ENCODE measurements at regions not wholly inside any gene's neighbourhood (a gene's known extent, or its start where the extent isn't known, plus 50 kb on each side); places are given as distances from the start of the nearest gene placed in this dataset.

DNA sequence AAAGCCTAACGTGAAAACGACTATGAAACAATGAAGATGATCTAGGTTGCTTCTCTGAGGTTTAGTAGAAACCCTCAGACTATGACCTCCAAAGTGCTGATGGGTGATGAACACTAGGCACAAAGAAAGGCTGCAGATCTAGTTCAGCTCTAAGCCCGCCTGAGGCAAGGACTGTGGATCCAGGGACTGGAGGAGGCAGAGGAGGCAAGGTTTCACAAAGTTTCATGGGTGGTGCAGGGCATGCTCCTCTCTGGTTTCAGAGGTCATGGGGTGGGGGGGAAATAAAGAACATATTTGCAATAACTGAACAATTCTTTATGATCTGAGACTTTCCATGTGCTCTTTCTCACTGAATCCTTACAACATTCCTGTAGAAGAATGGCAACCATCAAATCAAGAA, 679.2 kb downstream of the NTRK3 start:
- 78% methylated on average over 3 of the region's 3 CpGs for WGBS
- intact Hi-C loops (cut with DNase I): no loop called here
- H3K4me1 ChIP-seq: no peaks in the 10 kb centered on the region
- no peak overlapping the region for H3K4me3 ChIP-seq
- TF ChIP-seq POLR2A (IDR thresholded peaks at IDR 0.05; ENCODE audit: low read depth): no peak
- no peak for TF ChIP-seq POLR2AphosphoS5 (IDR thresholded peaks at IDR 0.05)
- no peak for TF ChIP-seq CTCF (IDR thresholded peaks at IDR 0.05)
- no peak for TF ChIP-seq EP300 (IDR thresholded peaks at IDR 0.05)
- no peaks in the 10 kb centered on the region for H3K27me3 ChIP-seq
- no peak overlapping the region for H3K27ac ChIP-seq (replicated peaks in 1 of 4)
- H3K9me3 ChIP-seq: no peaks in the 10 kb centered on the region
- no peak for DNase-seq (ENCODE audit: extremely low spot score)
- H3K36me3 ChIP-seq: no peaks in the 10 kb centered on the region

- intact Hi-C loops (cut with DNase I): no loop called here
- no peak for TF ChIP-seq EP300 (IDR thresholded peaks at IDR 0.05)
- no peak for TF ChIP-seq POLR2AphosphoS5 (IDR thresholded peaks at IDR 0.05)
- no peak for TF ChIP-seq POLR2A (IDR thresholded peaks at IDR 0.05; ENCODE audit: low read depth)
- no peak for TF ChIP-seq CTCF (IDR thresholded peaks at IDR 0.05)
- H3K27me3 ChIP-seq: no peaks in the 10 kb centered on the region
- H3K36me3 ChIP-seq: no peaks in the 10 kb centered on the region
- no peak overlapping the region for H3K27ac ChIP-seq (replicated peaks in 1 of 4)
- WGBS: 82% methylated on average over 3 of the region's 3 CpGs
- no peak for DNase-seq (ENCODE audit: extremely low spot score)
- H3K9me3 ChIP-seq: no peaks in the 10 kb centered on the region
- H3K4me3 ChIP-seq: no peak overlapping the region
- H3K4me1 ChIP-seq: no peaks in the 10 kb centered on the region
Observed at GRCh38 chr15:87576486-87577176, 679.9 kb downstream of the NTRK3 start.

DNA sequence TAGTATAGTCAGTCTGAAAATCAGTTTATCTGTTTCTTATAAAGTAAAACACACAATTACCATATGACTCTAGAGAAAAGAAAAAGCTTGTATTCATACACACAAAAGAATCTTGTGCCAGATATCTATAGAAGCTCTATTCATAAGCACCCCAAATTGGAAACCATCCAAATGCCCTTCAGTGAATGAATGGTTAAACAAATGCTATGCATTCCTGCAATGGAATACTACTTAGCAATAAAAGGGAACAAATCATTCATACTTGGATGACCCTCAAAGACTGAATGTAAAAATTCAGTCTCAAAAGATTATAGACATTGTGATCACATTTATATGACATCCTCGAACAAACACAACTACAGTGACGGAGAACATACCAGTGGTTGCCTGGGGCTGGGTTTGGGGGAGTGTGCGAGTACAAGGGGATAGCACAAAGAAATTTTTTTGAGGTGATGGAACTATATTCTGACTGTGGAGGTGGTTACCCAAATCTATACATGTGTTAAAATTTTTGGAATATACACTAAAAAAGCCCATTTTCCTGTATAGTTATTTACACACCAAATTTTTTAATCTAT, 680.6 kb downstream of the NTRK3 start:
- H3K36me3 ChIP-seq: no peaks in the 10 kb centered on the region
- H3K27me3 ChIP-seq: no peaks in the 10 kb centered on the region
- no peak for DNase-seq (ENCODE audit: extremely low spot score)
- no peaks in the 10 kb centered on the region for H3K4me1 ChIP-seq
- no peaks in the 10 kb centered on the region for H3K9me3 ChIP-seq
- 82% methylated on average over 3 of the region's 3 CpGs for WGBS
- no peak overlapping the region for H3K27ac ChIP-seq (replicated peaks in 1 of 4)
- intact Hi-C loops (cut with DNase I): no loop called here
- TF ChIP-seq EP300 (IDR thresholded peaks at IDR 0.05) (no peak), CTCF (IDR thresholded peaks at IDR 0.05) (no peak), POLR2AphosphoS5 (IDR thresholded peaks at IDR 0.05) (no peak), POLR2A (IDR thresholded peaks at IDR 0.05; ENCODE audit: low read depth) (no peak)
- no peak overlapping the region for H3K4me3 ChIP-seq

DNA sequence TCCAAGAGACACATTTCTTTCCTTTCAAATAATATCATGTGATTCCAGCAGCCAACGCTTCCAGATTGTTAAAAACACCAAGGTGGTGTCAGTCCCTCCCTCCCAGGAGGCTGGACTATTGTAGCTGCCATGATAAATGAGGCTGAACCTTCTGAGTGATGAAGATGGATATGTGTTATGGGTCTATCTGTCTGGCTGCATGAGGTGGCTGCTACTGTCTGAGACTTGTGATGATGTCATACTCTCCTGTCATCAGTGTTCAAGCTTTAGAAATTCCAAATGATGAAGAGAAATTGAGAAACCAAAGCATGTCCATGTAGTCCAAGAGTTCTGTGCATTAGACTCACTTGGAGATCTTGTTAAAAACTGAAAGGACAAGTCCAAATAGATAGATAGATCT, 683.0 kb downstream of the NTRK3 start:
- intact Hi-C loops (cut with DNase I): no loop called here
- 68% methylated on average over 1 of the region's 1 CpG for WGBS
- TF ChIP-seq CTCF (IDR thresholded peaks at IDR 0.05) (no peak), EP300 (IDR thresholded peaks at IDR 0.05) (no peak), POLR2AphosphoS5 (IDR thresholded peaks at IDR 0.05) (no peak), POLR2A (IDR thresholded peaks at IDR 0.05; ENCODE audit: low read depth) (no peak)

More for the DNA sequence above, 683.0 kb downstream of the NTRK3 start:
- no peak overlapping the region for H3K4me3 ChIP-seq
- H3K27me3 ChIP-seq: no peaks in the 10 kb centered on the region
- no peaks in the 10 kb centered on the region for H3K4me1 ChIP-seq
- no peak for DNase-seq (ENCODE audit: extremely low spot score)
- no peaks in the 10 kb centered on the region for H3K9me3 ChIP-seq
- H3K36me3 ChIP-seq: no peaks in the 10 kb centered on the region
- no peak overlapping the region for H3K27ac ChIP-seq (replicated peaks in 1 of 4)
